ENCODE measurements at regions not wholly inside any gene's neighbourhood (a gene's known extent, or its start where the extent isn't known, plus 50 kb on each side); places are given as distances from the start of the nearest gene placed in this dataset.

DNA sequence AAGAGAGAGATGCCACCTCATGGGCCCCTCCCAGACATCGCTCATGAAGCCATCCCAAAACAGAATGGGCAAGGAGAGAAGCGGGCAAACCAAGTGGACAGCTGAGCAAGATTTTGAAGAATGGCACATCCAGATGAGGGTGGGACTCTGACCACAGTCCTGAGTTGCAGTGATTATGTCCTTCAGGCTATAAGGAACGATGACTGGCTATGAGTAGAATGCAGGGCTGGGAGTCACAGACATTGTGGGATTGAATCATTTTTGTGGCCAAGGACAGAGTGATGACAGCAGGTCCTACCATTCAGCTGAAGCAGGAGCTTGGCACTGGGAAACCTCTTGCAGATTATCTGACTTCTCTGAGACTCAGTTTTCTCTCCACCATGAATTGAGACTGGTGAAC lies 245.7 kb upstream of the SLC30A5 start:
- Histone ChIP-seq H4K20me1 (ENCODE audit: insufficient read depth, low read length) (no peaks in the 10 kb centered on the region), H3K79me2 (ENCODE audit: insufficient read depth, low read length) (no peaks in the 10 kb centered on the region), H3K4me2 (ENCODE audit: low read depth, low read length) (no peak overlapping the region), H3K27me3 (ENCODE audit: control insufficient read depth in 1 of 2, insufficient read depth in 2 of 2, low read length in 2 of 2) (no peaks in the 10 kb centered on the region), H3K9me3 (ENCODE audit: low read length) (no peaks in the 10 kb centered on the region), H2AFZ (ENCODE audit: low read length) (no peak overlapping the region), H3K4me1 (ENCODE audit: insufficient read depth, low read length) (no peaks in the 10 kb centered on the region), H3K27ac (ENCODE audit: extremely low read length, insufficient read depth, low read length) (no peak overlapping the region), H3K9ac (ENCODE audit: insufficient read depth, low read depth, low read length) (no peak overlapping the region), H3K4me3 (replicated peaks in 1 of 3; ENCODE audit: insufficient read depth in 1 of 3, low read depth in 2 of 3, low read length in 3 of 3) (no peak overlapping the region), H3K36me3 (replicated peaks in 1 of 2; ENCODE audit: control insufficient read depth in 1 of 2, insufficient read depth in 2 of 2, low read length in 2 of 2) (no peaks in the 10 kb centered on the region)
- no peak for FAIRE-seq
- POLR2A ChIA-PET, result no interaction called here
- no peak for DNase-seq (ENCODE audit: low spot score)
- no peak for ATAC-seq
- TF ChIP-seq, protein P1, sequence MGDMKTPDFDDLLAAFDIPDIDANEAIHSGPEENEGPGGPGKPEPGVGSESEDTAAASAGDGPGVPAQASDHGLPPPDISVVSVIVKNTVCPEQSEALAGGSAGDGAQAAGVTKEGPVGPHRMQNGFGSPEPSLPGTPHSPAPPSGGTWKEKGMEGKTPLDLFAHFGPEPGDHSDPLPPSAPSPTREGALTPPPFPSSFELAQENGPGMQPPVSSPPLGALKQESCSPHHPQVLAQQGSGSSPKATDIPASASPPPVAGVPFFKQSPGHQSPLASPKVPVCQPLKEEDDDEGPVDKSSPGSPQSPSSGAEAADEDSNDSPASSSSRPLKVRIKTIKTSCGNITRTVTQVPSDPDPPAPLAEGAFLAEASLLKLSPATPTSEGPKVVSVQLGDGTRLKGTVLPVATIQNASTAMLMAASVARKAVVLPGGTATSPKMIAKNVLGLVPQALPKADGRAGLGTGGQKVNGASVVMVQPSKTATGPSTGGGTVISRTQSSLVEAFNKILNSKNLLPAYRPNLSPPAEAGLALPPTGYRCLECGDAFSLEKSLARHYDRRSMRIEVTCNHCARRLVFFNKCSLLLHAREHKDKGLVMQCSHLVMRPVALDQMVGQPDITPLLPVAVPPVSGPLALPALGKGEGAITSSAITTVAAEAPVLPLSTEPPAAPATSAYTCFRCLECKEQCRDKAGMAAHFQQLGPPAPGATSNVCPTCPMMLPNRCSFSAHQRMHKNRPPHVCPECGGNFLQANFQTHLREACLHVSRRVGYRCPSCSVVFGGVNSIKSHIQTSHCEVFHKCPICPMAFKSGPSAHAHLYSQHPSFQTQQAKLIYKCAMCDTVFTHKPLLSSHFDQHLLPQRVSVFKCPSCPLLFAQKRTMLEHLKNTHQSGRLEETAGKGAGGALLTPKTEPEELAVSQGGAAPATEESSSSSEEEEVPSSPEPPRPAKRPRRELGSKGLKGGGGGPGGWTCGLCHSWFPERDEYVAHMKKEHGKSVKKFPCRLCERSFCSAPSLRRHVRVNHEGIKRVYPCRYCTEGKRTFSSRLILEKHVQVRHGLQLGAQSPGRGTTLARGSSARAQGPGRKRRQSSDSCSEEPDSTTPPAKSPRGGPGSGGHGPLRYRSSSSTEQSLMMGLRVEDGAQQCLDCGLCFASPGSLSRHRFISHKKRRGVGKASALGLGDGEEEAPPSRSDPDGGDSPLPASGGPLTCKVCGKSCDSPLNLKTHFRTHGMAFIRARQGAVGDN (CRISPR knock-in tag; IDR thresholded peaks at IDR 0.05), result no peak
- no peak for TF ChIP-seq ATF1 (CRISPR knock-in tag; IDR thresholded peaks at IDR 0.05)
- intact Hi-C loops (cut with micrococcal nuclease; ENCODE audit: unreplicated experiment), result no loop called here
- no TSS peak for BruUV-seq (replicated peaks)
- 0% methylated on average over 3 of the region's 3 CpGs for WGBS (ENCODE audit: low lambda C conversion rate)
- in situ Hi-C loops (cut with HindIII; ENCODE audit: extremely low pct_ligation_motif_present, low pct_unique_long_range_greater_than_20kb), result no loop called here
- CTCF ChIA-PET (ENCODE audit: low intra/inter-chr PET ratio, low total read pairs), result no interaction called here

DNA sequence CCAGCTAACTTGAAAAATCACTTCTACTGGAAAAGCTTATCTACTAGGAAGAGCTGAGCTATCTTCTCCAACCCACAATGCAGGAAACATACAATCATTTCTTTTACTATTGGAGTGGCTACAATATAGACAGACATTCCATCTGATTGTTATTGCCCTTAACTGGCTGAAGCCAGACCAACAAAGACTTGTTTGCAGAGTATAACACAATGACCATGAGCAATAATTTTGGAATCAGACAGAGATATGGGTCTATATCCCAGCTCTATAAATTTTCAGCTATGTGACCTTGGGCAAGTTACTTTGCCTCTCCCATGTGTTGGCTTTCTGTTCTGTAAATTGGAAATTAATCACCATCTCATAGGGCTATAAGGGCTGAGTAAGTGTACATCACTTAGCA lies 244.7 kb upstream of the SLC30A5 start:
- POLR2A ChIA-PET, result no interaction called here
- CTCF ChIA-PET (ENCODE audit: low intra/inter-chr PET ratio, low total read pairs), result no interaction called here
- TF ChIP-seq ZFP36L2 (CRISPR knock-in tag; IDR thresholded peaks at IDR 0.05) (no peak), ZNF83 (CRISPR knock-in tag; IDR thresholded peaks at IDR 0.05; ENCODE audit: borderline replicate concordance) (no peak), ZNF777 (CRISPR knock-in tag; IDR thresholded peaks at IDR 0.05) (no peak), GFI1 (CRISPR knock-in tag; IDR thresholded peaks at IDR 0.05; ENCODE audit: borderline replicate concordance) (no peak), ZNF329 (CRISPR knock-in tag; IDR thresholded peaks at IDR 0.05; ENCODE audit: low read depth) (no peak), ASH2L (IDR thresholded peaks at IDR 0.05; ENCODE audit: insufficient read length, low read depth, low read length) (no peak), MIXL1 (CRISPR knock-in tag; IDR thresholded peaks at IDR 0.05) (no peak), SALL1 (CRISPR knock-in tag; IDR thresholded peaks at IDR 0.05) (no peak)
- H3K9ac ChIP-seq (ENCODE audit: insufficient read depth, low read depth, low read length), result no peak overlapping the region
- no peaks in the 10 kb centered on the region for H4K20me1 ChIP-seq (ENCODE audit: insufficient read depth, low read length)
- no peak overlapping the region for H3K4me2 ChIP-seq (ENCODE audit: low read depth, low read length)
- no TSS peak for BruUV-seq (replicated peaks)
- H3K4me1 ChIP-seq (ENCODE audit: insufficient read depth, low read length), result no peaks in the 10 kb centered on the region
- H3K4me3 ChIP-seq (replicated peaks in 1 of 3; ENCODE audit: insufficient read depth in 1 of 3, low read depth in 2 of 3, low read length in 3 of 3), result no peak overlapping the region
- no peaks in the 10 kb centered on the region for H3K9me3 ChIP-seq (ENCODE audit: low read length)
- no peaks in the 10 kb centered on the region for H3K27me3 ChIP-seq (ENCODE audit: control insufficient read depth in 1 of 2, insufficient read depth in 2 of 2, low read length in 2 of 2)
- intact Hi-C loops (cut with micrococcal nuclease; ENCODE audit: unreplicated experiment) (no loop called here), in situ Hi-C loops (cut with HindIII; ENCODE audit: extremely low pct_ligation_motif_present, low pct_unique_long_range_greater_than_20kb) (no loop called here)
- H3K36me3 ChIP-seq (replicated peaks in 1 of 2; ENCODE audit: control insufficient read depth in 1 of 2, insufficient read depth in 2 of 2, low read length in 2 of 2), result no peaks in the 10 kb centered on the region
- DNase-seq (ENCODE audit: low spot score), result no peak
- no peak for FAIRE-seq
- no peak overlapping the region for H2AFZ ChIP-seq (ENCODE audit: low read length)
- no peaks in the 10 kb centered on the region for H3K79me2 ChIP-seq (ENCODE audit: insufficient read depth, low read length)
- ATAC-seq, result no peak
- H3K27ac ChIP-seq (ENCODE audit: extremely low read length, insufficient read depth, low read length), result no peak overlapping the region

All from HepG2 (cell line).